MM.1S (cell line): ENCODE measurements at regions not wholly inside any gene's neighbourhood (a gene's known extent, or its start where the extent isn't known, plus 50 kb on each side); places are given as distances from the start of the nearest gene placed in this dataset.

ENCODE experiments used
- EZH2 ChIP-seq: fragments of 300-600 bp; sonication (generic); optimal IDR thresholded peaks from 2 replicates; pipeline ENCODE3; 2017; ENCODE audit warnings: low read depth, mild to moderate bottlenecking, antibody characterized with exemption, low read length, mixed read lengths
- TF ChIP-seq, protein P1 (sequence below): fragments of 300-600 bp; sonication (generic); IDR thresholded peaks from 2 replicates; pipeline ENCODE4 v1.5.1; 2016; ENCODE audit warnings: antibody characterized with exemption, low read length, mixed read lengths

DNA sequence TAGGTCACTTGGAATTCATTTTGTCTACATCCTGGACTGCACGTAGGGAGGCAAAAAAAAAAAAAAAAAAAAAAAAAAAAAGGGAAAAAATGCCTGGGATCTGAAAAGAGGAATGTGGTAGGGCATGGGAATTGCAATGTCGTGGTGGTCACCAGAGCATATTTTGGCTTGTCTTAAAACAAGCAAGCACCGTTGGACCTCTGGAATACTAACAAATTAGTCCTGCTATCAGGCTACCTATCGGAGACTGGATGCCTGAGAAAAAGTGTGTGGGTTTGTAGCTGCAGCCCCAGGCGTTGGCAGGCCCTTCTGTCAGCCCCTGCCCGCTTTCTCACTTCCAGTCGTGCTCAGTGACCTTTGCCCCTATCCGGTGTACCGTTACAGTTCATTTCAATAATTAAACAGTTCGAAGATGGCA, 588.5 kb upstream of the ZEB2 start:
- no peak for TF ChIP-seq EZH2
- TF ChIP-seq, protein P1, sequence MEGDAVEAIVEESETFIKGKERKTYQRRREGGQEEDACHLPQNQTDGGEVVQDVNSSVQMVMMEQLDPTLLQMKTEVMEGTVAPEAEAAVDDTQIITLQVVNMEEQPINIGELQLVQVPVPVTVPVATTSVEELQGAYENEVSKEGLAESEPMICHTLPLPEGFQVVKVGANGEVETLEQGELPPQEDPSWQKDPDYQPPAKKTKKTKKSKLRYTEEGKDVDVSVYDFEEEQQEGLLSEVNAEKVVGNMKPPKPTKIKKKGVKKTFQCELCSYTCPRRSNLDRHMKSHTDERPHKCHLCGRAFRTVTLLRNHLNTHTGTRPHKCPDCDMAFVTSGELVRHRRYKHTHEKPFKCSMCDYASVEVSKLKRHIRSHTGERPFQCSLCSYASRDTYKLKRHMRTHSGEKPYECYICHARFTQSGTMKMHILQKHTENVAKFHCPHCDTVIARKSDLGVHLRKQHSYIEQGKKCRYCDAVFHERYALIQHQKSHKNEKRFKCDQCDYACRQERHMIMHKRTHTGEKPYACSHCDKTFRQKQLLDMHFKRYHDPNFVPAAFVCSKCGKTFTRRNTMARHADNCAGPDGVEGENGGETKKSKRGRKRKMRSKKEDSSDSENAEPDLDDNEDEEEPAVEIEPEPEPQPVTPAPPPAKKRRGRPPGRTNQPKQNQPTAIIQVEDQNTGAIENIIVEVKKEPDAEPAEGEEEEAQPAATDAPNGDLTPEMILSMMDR: no peak
